Hepatic stellate cell (primary cell): ENCODE measurements at regions not wholly inside any gene's neighbourhood (a gene's known extent, or its start where the extent isn't known, plus 50 kb on each side); places are given as distances from the start of the nearest gene placed in this dataset.

ENCODE experiments used
- DNase-seq: peaks from one replicate; pipeline ENCODE4 v3.0.0; 2011; ENCODE audit warnings: low spot score

GRCh38 chr11:127412722-127413380 lies 412.3 kb upstream of the KIRREL3 start:
- no peak for DNase-seq

GRCh38 chr11:127412234-127412633 lies 411.7 kb upstream of the KIRREL3 start:
- DNase-seq = no peak

- no peak for DNase-seq
Observed at GRCh38 chr11:127411283-127411682, 410.7 kb upstream of the KIRREL3 start.

- no peak for DNase-seq
Observed at GRCh38 chr11:127395034-127395433, 394.5 kb upstream of the KIRREL3 start.

- no peak for DNase-seq
Observed at GRCh38 chr11:127393460-127393997, 393.0 kb upstream of the KIRREL3 start.

GRCh38 chr11:127392575-127392974 lies 392.0 kb upstream of the KIRREL3 start:
- DNase-seq = no peak

GRCh38 chr11:127390465-127390864 lies 389.9 kb upstream of the KIRREL3 start:
- DNase-seq = no peak

- no peak for DNase-seq
Observed at GRCh38 chr11:127385071-127385470, 384.5 kb upstream of the KIRREL3 start.

GRCh38 chr11:127383026-127383425 lies 382.5 kb upstream of the KIRREL3 start:
- no peak for DNase-seq

GRCh38 chr11:127381247-127381646 lies 380.7 kb upstream of the KIRREL3 start:
- no peak for DNase-seq

- DNase-seq = no peak
Observed at GRCh38 chr11:127379686-127380085, 379.1 kb upstream of the KIRREL3 start.

GRCh38 chr11:127376301-127376700 lies 375.7 kb upstream of the KIRREL3 start:
- no peak for DNase-seq

GRCh38 chr11:127369356-127369755 lies 368.8 kb upstream of the KIRREL3 start:
- no peak for DNase-seq

- no peak for DNase-seq
Observed at GRCh38 chr11:127362754-127363308, 362.3 kb upstream of the KIRREL3 start.

- DNase-seq = no peak
Observed at GRCh38 chr11:127358160-127358559, 357.6 kb upstream of the KIRREL3 start.

- no peak for DNase-seq
Observed at GRCh38 chr11:127350476-127350875, 349.9 kb upstream of the KIRREL3 start.

- peak; percentile 50 for DNase-seq
Observed at GRCh38 chr11:127345819-127346459, 345.4 kb upstream of the KIRREL3 start.

GRCh38 chr11:127340438-127340837 lies 339.9 kb upstream of the KIRREL3 start:
- no peak for DNase-seq

- DNase-seq = no peak
Observed at GRCh38 chr11:127339376-127339775, 338.8 kb upstream of the KIRREL3 start.

- no peak for DNase-seq
Observed at GRCh38 chr11:127338380-127339259, 338.1 kb upstream of the KIRREL3 start.

- DNase-seq = no peak
Observed at GRCh38 chr11:127334466-127334865, 333.9 kb upstream of the KIRREL3 start.

- no peak for DNase-seq
Observed at GRCh38 chr11:127332896-127333295, 332.3 kb upstream of the KIRREL3 start.
